Ishikawa (cell line): ENCODE measurements at regions not wholly inside any gene's neighbourhood (a gene's known extent, or its start where the extent isn't known, plus 50 kb on each side); places are given as distances from the start of the nearest gene placed in this dataset.

ENCODE experiments used
- EGR1 ChIP-seq: IDR thresholded peaks from 2 replicates; pipeline ENCODE4 v1.6.1; 2012
- EP300 ChIP-seq: IDR thresholded peaks from 2 replicates; pipeline ENCODE4 v1.6.1; 2012; ENCODE audit warnings: borderline replicate concordance
- TAF1 ChIP-seq: IDR thresholded peaks from 2 replicates; pipeline ENCODE4 v1.6.1; 2012; ENCODE audit warnings: low read depth, mild to moderate bottlenecking
- TCF12 ChIP-seq: IDR thresholded peaks from 2 replicates; pipeline ENCODE4 v1.6.1; 2012; ENCODE audit warnings: low read depth

- TF ChIP-seq EGR1 (no peak), TCF12 (no peak), EP300 (no peak), TAF1 (no peak)
Measured at GRCh38 chr3:117695871-117696645, 986.5 kb downstream of the TUSC7 start.
